Aorta (tissue), 5 donors: ENCODE measurements at regions not wholly inside any gene's neighbourhood (a gene's known extent, or its start where the extent isn't known, plus 50 kb on each side); places are given as distances from the start of the nearest gene placed in this dataset.

Experiments
- ATAC-seq: fragments of 200-7000 bp; cut with Tn5 transposase; one replicate; pipeline ENCODE4 v1.9.1; 2022; ENCODE audit warnings: moderate library complexity; ENCODE audit not compliant: low FRiP score
- DNase-seq, 2 donors: peaks; one replicate each; pipeline ENCODE4 v3.0.0-alpha.2; 2020
- H3K27ac ChIP-seq, 2 donors: one replicate each; pipeline ENCODE4 v1.5.1; 2013; ENCODE audit warnings: low read length in 2 of 2, mild to moderate bottlenecking in 2 of 2, moderate library complexity in 2 of 2, control low read depth in 1 of 2, inconsistent platforms in 1 of 2, low read depth in 1 of 2
- H3K27me3 ChIP-seq, 2 donors: one replicate each; pipeline ENCODE4 v1.6.1; 2013; ENCODE audit warnings: control low read depth in 1 of 2, low read length in 1 of 2, mild to moderate bottlenecking in 1 of 2, moderate library complexity in 1 of 2; ENCODE audit not compliant: insufficient read depth in 2 of 2, control insufficient read depth in 1 of 2
- H3K36me3 ChIP-seq, 2 donors: one replicate each; pipeline ENCODE4 v1.6.1; 2013; ENCODE audit warnings: control low read depth in 1 of 2, low read length in 1 of 2, mild to moderate bottlenecking in 1 of 2; ENCODE audit not compliant: insufficient read depth in 2 of 2, control insufficient read depth in 1 of 2
- H3K4me1 ChIP-seq, 2 donors: one replicate each; pipeline ENCODE4 v1.6.1; 2013; ENCODE audit warnings: low read length in 2 of 2, control low read depth in 1 of 2, mild to moderate bottlenecking in 1 of 2, moderate library complexity in 1 of 2; ENCODE audit not compliant: insufficient read depth in 2 of 2, control insufficient read depth in 1 of 2
- H3K4me3 ChIP-seq, 2 donors: one replicate each; pipeline ENCODE4 v1.5.1; 2013; ENCODE audit warnings: low read length in 2 of 2, control low read depth in 1 of 2, mild to moderate bottlenecking in 1 of 2
- H3K9me3 ChIP-seq: one replicate; pipeline ENCODE4 v1.6.1; 2013; ENCODE audit warnings: mild to moderate bottlenecking, low read length; ENCODE audit not compliant: control insufficient read depth
- WGBS, 2 donors: extraction: QIAGEN DNeasy Blood & Tissue Kit; methylation state at CpG; one replicate each; pipeline ENCODE4 v1.1.7; 2013; 5-methylcytosine and 5-hydroxymethylcytosine counted together
- intact Hi-C, 2 donors: fragments of 100-400 bp; cut with DNase I; formaldehyde crosslinking; loops; one replicate each; pipeline versions ENCODE4 v1.14.2 to v1.15.0; 2022
- donor health status: healthy with polysubstance abuse.
- donor health status: Bipolar disorder and iron deficiency.
- donor health status: DM: no; HTN: no; CAD: no.
- donor health status: DM: no; HTN: no; CAD: no.
- donor health status: DM: yes; HTN: yes; CAD: no.

DNA sequence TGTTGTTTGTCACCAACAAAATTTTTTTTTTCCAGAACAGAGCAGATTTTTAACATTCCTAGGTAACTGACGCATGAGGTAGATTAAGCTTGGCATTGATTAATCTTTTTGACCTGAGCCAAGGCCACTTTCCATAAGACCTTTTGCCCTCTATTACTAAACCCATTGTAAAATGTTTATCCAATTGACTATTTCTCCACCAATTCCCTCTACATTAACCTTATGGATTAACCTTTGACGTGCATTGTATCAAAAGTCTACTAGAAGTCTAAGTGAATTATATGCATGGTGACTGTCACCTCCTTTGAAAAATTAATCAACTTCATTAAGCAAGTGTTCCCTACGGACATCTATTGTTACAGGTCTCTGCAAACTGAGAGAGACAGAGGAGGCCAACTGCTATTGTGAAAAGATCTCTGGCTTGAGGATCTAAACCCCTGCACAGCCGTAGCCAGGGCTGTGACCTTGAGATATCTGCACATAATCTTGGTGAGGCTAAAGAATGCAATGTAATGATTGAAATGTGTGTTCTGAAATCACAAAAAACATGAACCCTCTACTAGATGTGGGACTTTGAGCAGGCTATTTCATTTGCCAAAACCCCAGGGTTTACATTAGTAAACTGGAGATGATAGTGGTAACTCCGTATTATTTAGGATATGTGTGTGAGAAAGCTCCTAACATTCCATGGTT, 632.2 kb downstream of the TLR4 start:
- Histone ChIP-seq H3K9me3 (no peaks in the 10 kb centered on the region), H3K4me3 (no peak overlapping the region), H3K4me1 (no peaks in the 10 kb centered on the region), H3K27ac (no peak overlapping the region), H3K27me3 (no peaks in the 10 kb centered on the region), H3K36me3 (no peaks in the 10 kb centered on the region)
- DNase-seq (no peak), ATAC-seq (no peak)
- whole genome bisulfite sequencing, 2 donors = 31 to 45% methylated on average over 5 of the region's 5 CpGs
- intact Hi-C loops = no loop called here

DNA sequence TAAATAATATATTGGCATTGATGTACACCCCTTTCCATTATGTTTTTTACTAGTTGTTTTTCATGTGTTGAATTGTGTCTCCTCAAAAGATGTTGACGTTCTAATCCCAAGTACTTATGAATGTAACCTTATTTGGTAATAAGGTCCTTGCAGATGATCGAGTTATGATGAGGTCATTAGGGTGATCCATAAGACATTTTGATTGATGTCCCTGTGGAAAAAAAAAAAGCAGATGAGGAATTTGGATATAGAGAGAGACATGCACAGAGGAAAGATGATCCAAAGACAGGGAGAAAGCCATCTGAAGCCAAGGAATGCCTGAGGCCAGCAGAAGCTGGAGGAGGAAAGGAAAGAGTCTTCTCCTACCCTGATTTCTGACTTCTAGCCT, 632.7 kb downstream of the TLR4 start:
- Histone ChIP-seq H3K9me3 (no peaks in the 10 kb centered on the region), H3K27ac (no peak overlapping the region), H3K4me1 (no peaks in the 10 kb centered on the region), H3K4me3 (no peak overlapping the region), H3K27me3 (no peaks in the 10 kb centered on the region), H3K36me3 (no peaks in the 10 kb centered on the region)
- DNase-seq (no peak), ATAC-seq (no peak)
- 27 to 36% methylated on average over 2 of the region's 2 CpGs for whole genome bisulfite sequencing, 2 donors
- intact Hi-C loops = no loop called here

DNA sequence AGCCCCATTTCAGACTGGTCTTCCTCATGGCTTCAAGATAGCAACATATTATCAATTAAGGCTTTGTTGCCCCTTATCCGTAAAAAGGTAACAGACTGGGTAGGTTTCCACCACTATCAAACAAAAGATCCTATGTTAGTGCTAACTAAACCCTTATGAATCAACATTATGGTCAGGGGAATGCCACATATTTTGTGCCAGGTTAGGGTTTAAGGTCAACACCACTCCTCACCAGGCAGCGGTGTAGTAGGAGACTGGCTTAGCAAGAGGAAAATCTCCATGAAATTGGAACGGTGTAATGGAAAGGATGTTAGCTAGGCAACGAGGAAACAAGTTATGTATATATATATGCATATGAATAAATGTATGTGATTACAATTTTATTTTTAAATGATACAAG, 655.8 kb downstream of the TLR4 start:
- Histone ChIP-seq H3K4me1 (no peaks in the 10 kb centered on the region), H3K27me3 (no peaks in the 10 kb centered on the region), H3K9me3 (peaks cover 4% of the 10 kb centered on the region), H3K4me3 (no peak overlapping the region), H3K27ac (no peak overlapping the region), H3K36me3 (no peaks in the 10 kb centered on the region)
- 87 to 89% methylated on average over 4 of the region's 4 CpGs for WGBS, 2 donors
- intact Hi-C loops = no loop called here
- no peak for ATAC-seq
- no peak for DNase-seq

DNA sequence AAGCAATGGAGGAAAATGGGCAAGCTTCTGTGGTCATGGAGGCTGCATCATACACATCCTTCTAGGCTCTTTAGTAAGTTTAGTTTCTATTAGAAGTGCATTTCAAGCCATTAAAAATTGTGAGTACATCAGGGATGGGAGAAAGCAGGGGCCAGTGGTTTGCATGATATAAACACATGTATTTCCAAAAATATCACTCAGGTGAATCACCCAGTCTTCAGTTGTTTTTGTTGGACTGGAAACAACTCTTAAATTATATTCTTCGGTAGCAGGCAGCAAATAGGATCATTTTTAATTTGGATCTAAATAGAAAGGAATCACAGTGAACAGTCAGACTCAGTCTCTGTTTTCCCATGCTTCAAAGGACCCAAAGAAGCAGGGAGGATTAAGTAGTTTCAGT, 657.9 kb downstream of the TLR4 start:
- WGBS, 2 donors = 41 to 56% methylated on average over 1 of the region's 1 CpG
- intact Hi-C loops = no loop called here
- H3K4me3 ChIP-seq = no peak overlapping the region
- no peaks in the 10 kb centered on the region for H3K36me3 ChIP-seq
- peaks cover 6% of the 10 kb centered on the region for H3K9me3 ChIP-seq
- H3K27me3 ChIP-seq = no peaks in the 10 kb centered on the region
- H3K27ac ChIP-seq = no peak overlapping the region
- no peak for DNase-seq
- no peaks in the 10 kb centered on the region for H3K4me1 ChIP-seq
- no peak for ATAC-seq

DNA sequence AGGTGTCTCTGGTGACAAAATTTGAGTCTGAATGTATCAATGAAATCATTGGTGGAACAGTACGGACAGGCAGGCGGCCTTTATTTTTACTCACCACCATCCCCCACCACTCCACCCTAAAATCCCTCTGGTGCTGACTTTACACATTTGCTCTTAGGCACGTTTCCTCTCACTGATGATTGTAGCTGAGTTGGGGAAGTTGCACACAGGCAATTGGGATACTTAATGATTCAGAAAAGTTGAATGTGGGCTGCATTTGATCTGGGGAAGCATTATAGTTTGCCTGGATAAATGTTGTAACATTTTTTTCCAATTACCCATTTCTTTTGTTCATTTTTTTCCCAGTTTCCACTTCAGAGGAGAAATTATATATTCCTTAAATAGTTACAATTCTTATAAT, 658.4 kb downstream of the TLR4 start:
- intact Hi-C loops = no loop called here
- Histone ChIP-seq H3K4me1 (no peaks in the 10 kb centered on the region), H3K9me3 (peaks cover 6% of the 10 kb centered on the region), H3K36me3 (no peaks in the 10 kb centered on the region), H3K27me3 (no peaks in the 10 kb centered on the region), H3K4me3 (no peak overlapping the region), H3K27ac (no peak overlapping the region)
- 60 to 66% methylated on average over 3 of the region's 3 CpGs for WGBS, 2 donors
- ATAC-seq = no peak
- no peak for DNase-seq

DNA sequence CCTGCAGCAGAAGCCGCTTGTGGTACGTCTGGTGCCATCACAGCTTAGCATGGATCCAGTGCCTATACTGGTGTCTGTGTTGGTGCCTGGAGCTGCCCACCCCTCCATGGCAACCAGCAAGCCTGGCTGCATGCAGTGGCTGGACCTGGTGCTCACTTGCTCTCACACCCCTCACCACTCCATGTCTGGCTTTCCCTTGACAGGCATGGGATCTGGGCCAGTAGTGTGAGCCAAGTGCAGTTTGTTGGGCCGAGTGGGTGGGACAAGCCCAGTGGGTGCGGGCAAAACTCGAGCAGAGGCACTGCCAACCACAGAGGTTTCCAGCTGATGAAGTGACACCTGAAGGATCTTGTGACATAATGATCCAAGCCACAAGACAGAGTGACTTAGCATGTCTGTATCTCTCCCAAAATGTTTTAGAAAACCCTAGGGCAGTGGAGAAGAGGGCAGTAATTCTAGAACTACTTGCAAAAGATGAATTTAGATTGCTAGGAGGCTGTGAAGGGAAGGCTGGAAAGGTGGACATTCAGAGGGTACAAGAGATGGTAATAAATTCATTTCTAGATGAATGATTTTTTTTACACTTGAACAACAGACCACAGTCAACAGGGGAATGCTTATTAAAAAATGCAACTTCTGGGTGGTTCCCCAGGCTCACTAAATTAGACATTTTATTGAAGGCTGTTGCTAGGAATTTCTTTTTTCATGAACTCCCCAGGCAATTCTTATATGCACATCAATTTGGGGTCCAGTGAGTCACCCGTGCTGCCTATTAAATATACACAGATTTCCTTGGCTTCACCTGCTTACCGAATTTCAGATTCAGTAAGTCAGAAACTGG, 660.3 kb downstream of the TLR4 start:
- Histone ChIP-seq H3K4me1 (no peaks in the 10 kb centered on the region), H3K4me3 (no peak overlapping the region), H3K36me3 (no peaks in the 10 kb centered on the region), H3K27me3 (no peaks in the 10 kb centered on the region), H3K27ac (no peak overlapping the region), H3K9me3 (peaks cover 6% of the 10 kb centered on the region)
- no peak for ATAC-seq
- 70 to 75% methylated on average over 7 of the region's 7 CpGs for WGBS, 2 donors
- no peak for DNase-seq
- intact Hi-C loops = no loop called here

DNA sequence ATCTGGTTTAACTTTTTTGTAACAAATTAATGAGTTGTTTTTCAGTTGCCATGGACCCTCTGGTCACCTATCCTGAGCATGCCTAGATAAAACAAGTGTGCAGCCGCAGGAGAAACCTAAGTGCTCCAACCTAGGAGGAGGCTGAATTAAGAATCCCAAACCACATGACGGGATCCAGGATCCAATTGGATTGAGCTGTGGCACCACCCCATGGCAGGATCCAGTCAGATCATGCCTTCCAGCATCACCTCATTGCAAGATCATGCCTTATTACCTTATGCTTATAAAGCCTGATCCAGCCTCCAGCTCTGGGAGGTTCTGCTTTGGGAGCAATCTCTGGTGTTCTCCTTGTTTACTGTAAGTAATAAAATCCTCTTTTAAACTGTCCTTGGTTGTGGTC, 662.0 kb downstream of the TLR4 start:
- H3K27ac ChIP-seq = no peak overlapping the region
- no peaks in the 10 kb centered on the region for H3K4me1 ChIP-seq
- peaks cover 6% of the 10 kb centered on the region for H3K9me3 ChIP-seq
- H3K27me3 ChIP-seq = no peaks in the 10 kb centered on the region
- H3K36me3 ChIP-seq = no peaks in the 10 kb centered on the region
- intact Hi-C loops = no loop called here
- 76 to 83% methylated on average over 2 of the region's 2 CpGs for WGBS, 2 donors
- no peak for ATAC-seq
- no peak for DNase-seq
- H3K4me3 ChIP-seq = no peak overlapping the region

DNA sequence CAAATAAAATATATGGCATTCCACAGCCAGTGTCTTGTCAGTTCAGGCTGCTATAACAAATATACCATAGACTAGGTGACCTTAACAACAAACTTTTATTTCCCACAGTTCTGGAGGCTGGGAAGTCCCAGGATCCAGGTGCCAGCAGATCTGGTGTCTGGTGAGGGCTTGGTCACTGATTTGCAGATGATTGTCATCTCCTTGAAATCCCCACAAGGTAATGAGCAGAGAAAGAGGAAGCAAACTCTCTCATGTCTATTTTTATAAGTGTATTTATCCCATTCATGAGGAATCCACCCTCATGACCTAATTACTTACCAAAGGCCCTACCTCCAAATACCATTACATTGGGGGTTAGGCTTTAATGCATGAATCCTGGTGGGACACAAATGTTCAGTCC, 663.2 kb downstream of the TLR4 start:
- no peaks in the 10 kb centered on the region for H3K27me3 ChIP-seq
- intact Hi-C loops = no loop called here

DNA sequence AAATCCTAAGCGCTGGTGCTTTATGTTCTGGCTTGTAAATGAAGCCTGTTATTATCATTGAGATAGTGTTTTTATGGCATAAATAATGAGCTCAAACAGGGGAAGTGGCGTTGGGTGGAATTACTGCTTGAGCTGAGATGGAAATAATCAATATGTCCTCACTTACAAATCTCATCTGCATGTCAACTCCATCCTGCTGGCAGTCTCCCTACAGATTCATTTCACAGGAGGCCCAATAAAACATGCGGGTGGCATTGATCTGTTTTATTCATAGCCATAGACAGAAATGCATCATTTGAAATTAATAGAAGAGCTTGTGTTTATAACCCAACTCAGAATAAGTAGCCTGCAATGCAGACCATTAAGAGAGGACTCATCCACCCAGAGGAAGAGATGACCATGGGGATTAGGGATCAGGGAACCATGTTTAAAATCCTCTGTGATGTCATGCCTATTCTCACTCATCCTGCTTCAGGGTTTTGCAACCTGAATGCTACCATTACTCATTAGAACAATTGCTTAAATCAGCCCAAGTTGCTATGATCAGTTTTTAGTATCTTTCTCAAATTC, 680.4 kb downstream of the TLR4 start:
- DNase-seq (no peak), ATAC-seq (no peak)
- H3K27me3 ChIP-seq = no peaks in the 10 kb centered on the region
- no peak overlapping the region for H3K27ac ChIP-seq
- WGBS, 2 donors = 58 to 67% methylated on average over 3 of the region's 3 CpGs
- no peak overlapping the region for H3K4me3 ChIP-seq
- no peaks in the 10 kb centered on the region for H3K36me3 ChIP-seq
- intact Hi-C loops = no loop called here
- H3K4me1 ChIP-seq = no peaks in the 10 kb centered on the region
- no peaks in the 10 kb centered on the region for H3K9me3 ChIP-seq

More for the DNA sequence above, 663.2 kb downstream of the TLR4 start:
- ATAC-seq (no peak), DNase-seq (no peak)
- Histone ChIP-seq H3K36me3 (no peaks in the 10 kb centered on the region), H3K4me1 (no peaks in the 10 kb centered on the region), H3K4me3 (no peak overlapping the region), H3K9me3 (peaks cover 6% of the 10 kb centered on the region), H3K27ac (no peak overlapping the region)
